B cell (primary cell): ENCODE measurements at regions not wholly inside any gene's neighbourhood (a gene's known extent, or its start where the extent isn't known, plus 50 kb on each side); places are given as distances from the start of the nearest gene placed in this dataset.

Source experiments
- CTCF ChIP-seq: fragments of 200-600 bp; IDR thresholded peaks from one replicate; pipeline ENCODE4 v1.8.0; 2022; ENCODE audit warnings: antibody characterized with exemption, mild to moderate bottlenecking
- EZH2 ChIP-seq: IDR thresholded peaks from 2 replicates; pipeline ENCODE4 v1.6.1; 2012; ENCODE audit warnings: borderline replicate concordance, low read depth, mild to moderate bottlenecking, moderate library complexity, low read length; ENCODE audit not compliant: insufficient read depth, poor library complexity, severe bottlenecking

- TF ChIP-seq CTCF (no peak), EZH2 (no peak)
Observed at GRCh38 chr17:68759343-68760140, 158.4 kb upstream of the FAM20A start.
